ENCODE measurements at regions not wholly inside any gene's neighbourhood (a gene's known extent, or its start where the extent isn't known, plus 50 kb on each side); places are given as distances from the start of the nearest gene placed in this dataset.

GRCh38 chr21:15491100-15491499 is 238.7 kb upstream of the USP25 start:
- DNase-seq: no peak

GRCh38 chr21:15493646-15494045 is 236.1 kb upstream of the USP25 start:
- DNase-seq: no peak

- DNase-seq: no peak
Observed at GRCh38 chr21:15494481-15494880, 235.3 kb upstream of the USP25 start.

GRCh38 chr21:15495965-15496364 is 233.8 kb upstream of the USP25 start:
- no peak for DNase-seq

GRCh38 chr21:15496911-15497310 is 232.9 kb upstream of the USP25 start:
- DNase-seq: no peak

GRCh38 chr21:15498455-15498854 is 231.3 kb upstream of the USP25 start:
- no peak for DNase-seq

- no peak for DNase-seq
Observed at GRCh38 chr21:15506086-15506485, 223.7 kb upstream of the USP25 start.

- DNase-seq: no peak
Observed at GRCh38 chr21:15508554-15508953, 221.2 kb upstream of the USP25 start.

- peak; percentile 34 for DNase-seq
Observed at GRCh38 chr21:15514073-15514946, 215.5 kb upstream of the USP25 start.

- no peak for DNase-seq
Observed at GRCh38 chr21:15515908-15516307, 213.9 kb upstream of the USP25 start.

GRCh38 chr21:15517394-15517793 is 212.4 kb upstream of the USP25 start:
- no peak for DNase-seq

GRCh38 chr21:15520811-15521643 is 208.8 kb upstream of the USP25 start:
- DNase-seq: no peak

GRCh38 chr21:15521644-15522001 is 208.2 kb upstream of the USP25 start:
- no peak for DNase-seq

- DNase-seq: no peak
Observed at GRCh38 chr21:15522148-15522547, 207.6 kb upstream of the USP25 start.

GRCh38 chr21:15524855-15525254 is 204.9 kb upstream of the USP25 start:
- no peak for DNase-seq

- no peak for DNase-seq
Observed at GRCh38 chr21:15526798-15527197, 203.0 kb upstream of the USP25 start.

GRCh38 chr21:15528346-15528745 is 201.4 kb upstream of the USP25 start:
- DNase-seq: no peak

- DNase-seq: no peak
Observed at GRCh38 chr21:15531986-15532385, 197.8 kb upstream of the USP25 start.

- DNase-seq: no peak
Observed at GRCh38 chr21:15533618-15534017, 196.2 kb upstream of the USP25 start.

- no peak for DNase-seq
Observed at GRCh38 chr21:15534450-15534886, 195.3 kb upstream of the USP25 start.

GRCh38 chr21:15539376-15539775 is 190.4 kb upstream of the USP25 start:
- no peak for DNase-seq

GRCh38 chr21:15543473-15543872 is 186.3 kb upstream of the USP25 start:
- no peak for DNase-seq

- no peak for DNase-seq
Observed at GRCh38 chr21:15549671-15550070, 180.1 kb upstream of the USP25 start.

- DNase-seq: no peak
Observed at GRCh38 chr21:15552914-15553494, 176.8 kb upstream of the USP25 start.
